DMS153 treated with DMSO at 0.1 percent for 48 hours (cell line): ENCODE measurements at regions not wholly inside any gene's neighbourhood (a gene's known extent, or its start where the extent isn't known, plus 50 kb on each side); places are given as distances from the start of the nearest gene placed in this dataset.

Source experiments
- DNase-seq: peaks from one replicate; lab custom pipeline; 2025; ENCODE audit not compliant: unreplicated experiment; lab: John Stamatoyannopoulos, UW

DNA sequence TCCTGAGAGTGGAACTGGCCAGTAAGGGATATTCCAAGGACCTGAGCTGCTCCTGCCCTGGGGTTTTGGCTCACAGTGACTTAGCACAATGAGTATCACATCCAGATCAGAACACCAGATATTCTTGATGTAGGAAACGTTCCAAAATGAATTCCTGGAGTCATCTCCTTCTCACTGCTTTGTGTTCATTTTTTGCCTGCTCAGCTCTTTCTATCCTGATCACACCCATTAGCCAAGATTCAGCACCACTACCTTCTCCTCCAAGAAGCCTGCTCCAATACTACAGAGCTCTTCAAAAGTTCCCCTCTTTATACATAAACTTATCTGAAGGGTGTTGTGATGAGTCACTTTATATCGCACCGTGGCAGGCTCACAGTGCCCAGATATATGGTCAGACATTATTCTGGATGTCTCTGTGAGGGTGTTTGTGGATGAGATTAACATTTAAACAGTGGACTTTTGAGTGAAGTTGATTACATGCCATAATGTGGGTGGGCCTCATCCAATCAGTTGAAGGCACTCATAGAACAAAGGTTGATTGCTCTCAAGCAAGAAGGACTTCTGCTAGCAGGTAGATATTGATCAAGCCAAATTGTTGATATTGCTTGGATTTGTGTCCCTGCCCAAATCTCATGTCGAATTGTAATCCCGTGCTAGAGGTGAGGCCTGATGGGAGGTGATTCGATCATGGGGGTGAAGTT, 1155.2 kb upstream of the AUTS2 start:
- DNase-seq, result no peak

GRCh38 chr7:68444042-68444441, 1154.2 kb upstream of the AUTS2 start:
- DNase-seq, result no peak

GRCh38 chr7:68444956-68445355, 1153.3 kb upstream of the AUTS2 start:
- no peak for DNase-seq

GRCh38 chr7:68446183-68446582, 1152.1 kb upstream of the AUTS2 start:
- no peak for DNase-seq

GRCh38 chr7:68449099-68449498, 1149.2 kb upstream of the AUTS2 start:
- no peak for DNase-seq

GRCh38 chr7:68449816-68450215, 1148.5 kb upstream of the AUTS2 start:
- no peak for DNase-seq

GRCh38 chr7:68454931-68455330, 1143.3 kb upstream of the AUTS2 start:
- no peak for DNase-seq

GRCh38 chr7:68456469-68456868, 1141.8 kb upstream of the AUTS2 start:
- no peak for DNase-seq

GRCh38 chr7:68457481-68457880, 1140.8 kb upstream of the AUTS2 start:
- DNase-seq, result no peak

DNA sequence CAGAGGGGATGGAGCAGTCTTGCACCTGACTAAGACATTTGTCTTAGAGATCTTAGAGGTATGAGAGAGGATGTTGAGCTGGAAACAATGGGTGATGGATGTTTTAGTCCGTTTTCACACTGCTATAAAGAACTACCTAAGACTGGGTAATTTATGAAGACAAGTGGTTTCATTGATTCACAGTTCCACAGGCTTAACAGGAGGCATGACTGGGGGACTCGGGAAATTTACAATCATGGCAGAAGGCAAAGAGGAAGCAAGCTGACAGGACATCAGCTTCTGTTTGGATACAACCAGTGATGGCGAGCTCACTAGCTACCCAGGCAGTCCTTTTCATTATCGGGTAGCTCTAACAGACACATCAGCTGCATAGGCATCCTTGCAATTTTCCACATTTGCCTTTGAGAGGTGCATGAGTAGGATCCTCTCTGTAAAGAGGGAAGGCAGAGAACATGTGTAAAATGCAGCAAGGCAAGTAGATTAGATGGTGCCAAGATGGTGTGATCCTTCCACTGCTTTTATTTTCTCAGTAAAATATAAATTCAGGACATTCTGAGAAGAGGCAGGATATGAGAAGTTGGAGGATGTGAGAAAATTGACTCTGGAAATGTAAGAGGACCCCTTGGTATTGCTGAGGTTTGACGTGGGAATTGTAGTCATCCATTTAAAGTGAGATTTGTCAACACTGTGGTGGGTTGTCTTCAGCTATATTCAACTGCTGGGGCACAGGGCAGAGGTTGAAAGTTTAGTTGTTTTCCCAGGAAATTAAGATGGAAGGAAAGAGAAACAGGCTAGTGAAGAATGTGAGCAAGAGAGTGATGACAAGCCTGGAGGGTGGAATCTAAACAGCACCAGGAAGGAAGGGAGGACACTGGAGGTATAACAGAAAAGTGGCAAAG, 1140.0 kb upstream of the AUTS2 start:
- no peak for DNase-seq

GRCh38 chr7:68461430-68461829, 1136.8 kb upstream of the AUTS2 start:
- no peak for DNase-seq

- peak; percentile 31 for DNase-seq
These were observed 1127.3 kb upstream of the AUTS2 start for GRCh38 chr7:68470836-68471435.

- DNase-seq, result no peak
These were observed 1125.6 kb upstream of the AUTS2 start for GRCh38 chr7:68472688-68473087.

DNA sequence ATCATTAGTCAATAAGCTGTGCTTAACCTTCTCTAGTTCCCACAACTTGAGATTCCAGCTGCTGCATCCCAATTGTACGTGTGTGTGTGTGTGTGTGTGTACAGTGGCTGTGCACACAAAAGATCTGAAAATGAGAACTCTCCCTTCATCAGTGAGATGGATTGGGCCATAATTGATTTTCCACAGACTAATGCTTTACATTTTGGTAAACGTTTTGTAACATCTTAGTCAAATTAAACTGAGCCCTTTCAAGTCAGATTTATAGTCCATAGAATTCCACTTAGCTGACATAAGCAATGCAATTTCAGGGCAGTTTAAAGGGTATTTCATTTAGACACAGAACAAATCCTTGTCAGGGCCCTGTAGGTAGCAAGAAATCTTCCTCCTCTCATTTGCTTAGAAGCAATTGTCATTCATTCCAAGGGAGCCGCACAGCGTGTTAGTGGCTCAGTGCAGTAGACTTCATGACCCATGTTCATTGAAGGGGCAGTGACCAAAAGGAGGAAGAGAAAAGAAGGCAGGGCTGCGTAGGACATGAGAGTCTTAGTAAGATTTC, 1123.5 kb upstream of the AUTS2 start:
- no peak for DNase-seq

- no peak for DNase-seq
These were observed 1121.3 kb upstream of the AUTS2 start for GRCh38 chr7:68476966-68477365.

GRCh38 chr7:68478326-68478725, 1119.9 kb upstream of the AUTS2 start:
- DNase-seq, result no peak

GRCh38 chr7:68482800-68483199, 1115.5 kb upstream of the AUTS2 start:
- DNase-seq, result no peak

DNA sequence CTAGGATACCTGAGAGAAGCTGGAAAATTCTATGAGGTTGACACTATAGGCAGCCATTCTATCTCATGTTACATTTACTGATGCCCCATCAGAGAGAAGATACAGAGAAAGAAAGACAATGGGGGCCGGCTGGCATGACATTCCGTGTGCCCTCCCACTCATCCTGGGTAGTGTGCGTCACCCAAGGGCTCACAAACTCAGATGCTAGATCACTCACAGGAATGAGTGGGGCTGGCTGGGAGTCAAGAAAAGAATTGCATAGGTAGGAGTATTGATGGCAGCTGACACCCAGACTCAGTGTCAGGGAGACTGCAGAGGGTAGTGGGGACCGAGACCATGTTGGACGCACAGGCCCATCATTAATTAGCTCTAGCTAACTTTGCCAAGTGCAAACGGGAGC, 1113.5 kb upstream of the AUTS2 start:
- DNase-seq, result no peak

DNA sequence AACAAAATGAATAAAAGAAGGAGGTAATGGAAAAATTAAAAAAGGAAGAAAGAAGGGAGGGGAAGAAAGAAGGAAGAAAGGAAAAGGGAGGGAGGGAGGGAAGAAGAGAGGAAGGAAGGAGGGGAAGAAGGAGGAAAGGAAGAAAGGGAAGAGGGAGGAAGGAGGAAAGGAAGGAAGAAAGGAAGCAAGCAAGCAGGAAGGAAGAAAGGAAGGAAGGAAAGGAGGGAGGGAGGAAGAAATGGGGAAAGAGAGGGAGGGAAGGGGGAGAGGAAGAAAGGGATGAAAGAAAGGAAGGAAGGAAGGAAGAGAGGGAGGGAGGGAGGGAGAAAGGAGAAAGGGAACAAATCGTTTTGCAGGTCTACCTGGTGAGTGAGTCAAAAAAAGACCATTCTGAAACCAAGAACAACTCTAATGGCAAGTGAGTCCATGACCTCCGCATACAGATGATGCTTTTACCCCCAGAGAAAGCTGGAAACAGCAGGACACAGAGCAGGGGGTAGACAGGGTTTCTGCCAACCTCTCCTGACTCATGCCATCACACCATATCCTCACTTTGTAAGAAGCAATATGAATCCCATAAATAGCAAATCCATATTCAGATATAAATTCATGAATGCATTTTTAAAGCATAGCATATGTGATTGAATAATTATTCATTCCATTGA, 1112.9 kb upstream of the AUTS2 start:
- DNase-seq, result no peak

DNA sequence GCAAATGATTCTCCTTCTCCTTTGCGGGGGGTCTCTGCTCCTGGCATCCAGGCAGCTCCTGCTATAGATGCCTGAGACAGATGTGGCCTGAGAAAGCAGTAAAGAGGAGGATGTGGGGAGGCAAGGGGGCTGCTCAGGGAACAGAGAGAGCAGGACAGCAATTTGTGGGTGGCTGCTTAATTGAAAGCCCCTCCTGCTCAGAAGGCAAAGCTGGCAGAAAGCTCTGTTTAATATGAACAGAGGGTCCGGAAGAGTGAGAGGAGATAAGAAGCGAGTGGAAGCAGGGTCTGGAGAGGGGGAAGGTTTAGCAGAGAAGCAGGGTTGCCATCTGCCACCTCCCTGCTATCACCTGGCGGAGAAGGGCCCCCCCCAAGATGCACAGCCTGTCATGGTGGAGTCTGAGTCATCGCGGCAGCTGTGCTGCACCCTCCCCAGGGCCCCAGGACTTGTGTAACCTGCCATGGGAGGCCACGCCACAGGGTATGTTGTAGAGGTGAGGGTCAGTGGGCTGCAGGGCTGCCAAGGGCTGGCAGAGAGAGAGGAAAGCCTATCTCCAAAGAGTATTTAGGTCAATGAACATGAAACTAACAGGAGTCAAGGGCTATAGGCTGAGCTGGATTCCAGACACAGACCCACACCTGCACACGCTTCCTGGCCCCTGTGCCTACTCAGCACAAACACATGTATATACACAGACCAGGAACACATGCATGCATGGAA, 1109.8 kb upstream of the AUTS2 start:
- no peak for DNase-seq
